Tongue (tissue), 1 donor: ENCODE measurements at regions not wholly inside any gene's neighbourhood (a gene's known extent, or its start where the extent isn't known, plus 50 kb on each side); places are given as distances from the start of the nearest gene placed in this dataset.

Source experiments
- DNase-seq: peaks from one replicate; pipeline ENCODE4 v3.0.0-alpha.2; 2015

DNA sequence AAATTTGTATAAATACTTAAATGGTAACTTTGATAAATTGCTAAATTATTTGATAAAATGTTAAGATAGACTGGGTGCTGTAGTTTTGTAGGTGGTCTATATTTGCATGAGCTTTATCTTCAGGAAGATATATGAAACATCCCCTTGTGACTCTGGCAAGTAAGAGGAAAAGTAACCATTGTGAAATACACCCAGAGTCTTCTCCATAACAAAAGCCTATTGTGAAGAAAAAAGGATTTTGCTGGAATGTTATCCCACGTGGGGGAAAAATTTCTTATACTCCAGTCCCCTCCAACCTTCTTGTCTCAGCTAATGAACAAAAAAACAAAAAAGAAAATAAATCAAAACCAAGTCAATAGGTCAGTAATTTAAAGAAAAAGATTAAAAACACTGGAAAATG lies 600.7 kb downstream of the HDGFL1 start:
- DNase-seq: no peak

DNA sequence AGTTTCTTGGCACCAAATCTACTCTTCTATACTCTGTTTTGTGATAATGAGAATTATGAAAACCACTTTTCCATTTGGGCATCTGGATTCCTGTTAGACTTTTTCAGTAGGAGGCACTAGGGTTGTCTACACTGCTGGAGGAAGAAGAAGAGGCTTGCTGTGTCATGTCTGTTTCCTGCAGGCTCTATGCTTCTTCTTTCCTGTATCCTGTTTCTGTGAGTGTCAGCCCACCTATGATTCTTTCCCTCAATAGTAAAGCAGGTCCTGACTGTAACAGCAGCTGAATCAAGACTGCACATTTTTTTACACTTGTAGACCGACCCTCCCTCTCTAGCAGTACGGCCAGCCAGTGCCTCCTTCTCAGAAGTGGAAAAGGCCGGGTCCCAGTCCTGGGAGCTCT lies 603.9 kb downstream of the HDGFL1 start:
- DNase-seq: no peak

DNA sequence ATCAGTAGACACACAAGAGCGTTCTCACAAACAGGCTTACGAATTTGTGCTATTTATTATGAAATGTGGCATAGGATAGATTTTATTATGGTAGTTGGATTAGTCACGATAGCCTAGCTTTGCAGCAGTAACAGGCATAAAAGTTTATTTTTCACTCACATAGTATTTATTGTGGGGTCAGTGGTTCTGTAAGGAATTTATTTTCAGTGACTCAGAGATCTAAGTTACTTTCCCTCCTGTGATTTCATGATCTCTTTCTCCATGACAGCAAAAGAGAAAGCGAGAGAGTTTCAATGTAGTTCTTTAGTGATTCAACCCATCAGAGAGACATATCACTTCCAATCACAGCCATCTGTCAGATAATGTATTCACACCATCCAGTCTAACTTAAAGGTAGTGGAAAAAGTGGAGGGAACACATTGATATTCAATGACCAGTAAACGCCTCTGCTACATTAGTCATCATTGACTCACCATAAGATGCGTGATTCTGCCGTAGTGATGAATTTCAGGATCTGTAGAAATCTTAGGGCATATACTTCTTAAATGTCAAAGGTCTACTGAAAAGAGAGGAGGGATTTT lies 605.5 kb downstream of the HDGFL1 start:
- no peak for DNase-seq

DNA sequence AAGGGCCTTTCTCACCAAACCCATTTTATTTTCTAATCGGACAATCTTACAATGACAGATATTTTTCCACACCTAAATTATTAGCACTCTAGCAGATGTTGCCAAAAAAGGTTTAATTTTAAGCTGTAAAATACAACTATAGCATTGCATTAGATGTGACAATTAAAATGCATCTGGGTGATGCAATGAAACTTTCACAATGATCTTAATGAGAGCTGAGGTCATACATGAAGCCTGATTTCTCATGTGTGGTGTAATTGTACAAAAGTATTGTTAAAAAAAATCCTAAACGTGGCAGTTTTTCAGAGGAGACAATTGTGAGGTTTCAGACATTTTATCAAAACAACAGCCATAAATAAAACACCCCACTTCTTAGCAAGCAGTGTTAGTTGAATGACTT lies 606.0 kb downstream of the HDGFL1 start:
- DNase-seq: no peak

DNA sequence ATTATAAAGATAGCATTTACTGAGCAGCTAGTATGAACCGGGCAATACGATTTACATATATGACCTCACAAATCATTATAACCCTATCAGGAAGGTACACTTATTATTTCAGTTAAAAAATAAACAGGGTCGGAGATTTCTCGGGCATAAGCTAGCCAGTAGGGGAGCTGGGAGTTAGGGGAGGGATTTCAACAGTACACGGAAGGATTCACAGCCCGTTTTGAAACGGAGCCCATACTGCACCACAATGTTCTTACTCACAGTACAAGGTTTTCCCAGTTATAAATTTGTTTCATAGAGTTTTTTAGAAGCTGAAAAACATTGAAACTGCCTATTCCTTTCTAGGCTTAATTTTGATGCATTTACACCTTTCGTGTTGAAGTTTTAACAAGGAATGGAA lies 607.1 kb downstream of the HDGFL1 start:
- no peak for DNase-seq

DNA sequence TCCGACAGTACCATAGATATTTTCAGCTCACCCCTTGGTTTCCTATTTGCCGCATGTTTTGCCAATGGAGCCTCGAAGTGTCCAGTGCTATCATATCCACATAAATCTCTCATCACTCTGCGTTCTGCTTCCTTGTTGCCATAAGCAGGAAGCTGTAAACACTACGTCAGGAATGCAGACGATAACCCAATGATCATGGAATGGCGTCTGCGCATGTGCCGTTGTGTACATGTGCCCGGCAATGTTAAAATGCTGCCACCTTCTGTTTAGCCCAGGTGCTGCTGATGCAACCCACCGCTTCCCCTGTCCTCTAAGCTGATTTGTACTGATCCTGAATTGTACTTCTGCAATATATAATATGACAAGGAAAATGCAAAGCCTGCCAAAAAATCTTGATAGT lies 607.5 kb downstream of the HDGFL1 start:
- no peak for DNase-seq

DNA sequence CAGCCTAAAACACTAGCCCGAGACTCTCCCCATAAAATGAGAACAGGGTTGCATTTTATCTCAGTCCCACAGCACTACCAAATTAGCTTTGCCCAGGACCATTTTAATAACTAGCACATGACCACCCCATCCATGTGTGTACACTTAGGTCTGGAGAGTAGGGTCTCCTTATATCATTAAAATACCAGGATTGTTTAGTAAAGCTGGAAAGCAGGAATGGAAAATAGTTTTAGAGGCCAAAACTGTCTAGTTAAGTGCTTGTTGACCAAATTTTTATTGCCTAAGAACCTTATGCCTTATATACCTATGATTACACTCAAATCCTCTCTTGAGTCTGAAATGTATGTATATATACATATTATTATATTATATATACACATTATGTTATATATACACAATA lies 608.4 kb downstream of the HDGFL1 start:
- DNase-seq: peak; percentile 24

DNA sequence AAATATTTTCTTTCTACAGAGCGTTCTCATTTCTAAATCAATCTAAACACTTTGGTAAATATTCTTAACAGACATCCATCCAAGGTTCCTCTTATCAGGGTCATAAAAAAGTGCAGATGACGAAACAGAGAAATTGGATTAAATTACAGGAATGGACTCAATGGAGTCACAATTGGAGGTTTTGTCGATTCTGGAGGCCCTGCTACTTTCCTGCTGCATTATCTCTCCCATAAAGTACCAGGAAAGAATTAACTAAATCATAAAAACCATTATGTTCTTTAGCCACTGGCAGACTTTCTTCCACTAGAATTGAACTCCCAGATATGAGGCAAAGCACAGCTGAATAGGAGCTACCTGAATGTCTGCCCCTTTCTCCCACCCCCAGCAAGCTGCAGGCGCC lies 610.6 kb downstream of the HDGFL1 start:
- no peak for DNase-seq

DNA sequence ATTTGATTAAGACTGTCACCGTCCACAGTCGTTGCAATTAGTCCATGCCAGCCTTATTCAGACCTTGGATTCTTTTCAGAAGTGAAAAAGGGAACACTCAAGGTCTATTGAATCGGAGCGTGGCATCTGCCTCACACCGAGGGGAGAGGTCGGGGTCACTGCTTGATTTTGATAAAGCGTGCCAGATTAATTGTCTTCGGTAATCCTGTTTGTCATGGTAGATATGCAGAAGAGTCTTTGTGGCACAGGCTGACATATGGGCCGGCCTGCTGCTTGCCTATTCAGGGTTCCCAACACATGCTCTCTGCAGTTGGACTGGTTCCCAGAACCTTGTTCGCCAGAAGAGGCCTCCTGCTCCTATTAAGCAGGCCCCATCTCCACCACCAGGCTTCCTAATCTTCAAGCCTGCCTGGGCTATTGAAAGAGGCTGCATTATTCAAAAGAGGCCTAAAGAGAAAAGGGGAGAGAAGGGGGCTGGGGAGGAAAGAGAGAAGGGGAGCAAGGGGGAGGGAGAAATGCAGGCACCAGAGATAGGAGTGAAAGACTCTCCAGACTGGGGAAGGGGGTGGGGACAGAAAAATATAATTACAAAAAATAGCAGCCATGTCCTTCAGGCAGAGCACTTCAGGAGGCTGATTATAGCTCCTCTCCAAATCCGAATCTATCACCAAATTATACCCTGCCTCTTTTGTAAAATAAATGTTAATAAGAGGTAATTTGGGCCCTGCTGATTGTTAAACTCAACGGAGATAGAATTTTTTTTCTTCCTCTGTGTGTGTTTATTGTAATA lies 611.3 kb downstream of the HDGFL1 start:
- DNase-seq: peak; percentile 96

DNA sequence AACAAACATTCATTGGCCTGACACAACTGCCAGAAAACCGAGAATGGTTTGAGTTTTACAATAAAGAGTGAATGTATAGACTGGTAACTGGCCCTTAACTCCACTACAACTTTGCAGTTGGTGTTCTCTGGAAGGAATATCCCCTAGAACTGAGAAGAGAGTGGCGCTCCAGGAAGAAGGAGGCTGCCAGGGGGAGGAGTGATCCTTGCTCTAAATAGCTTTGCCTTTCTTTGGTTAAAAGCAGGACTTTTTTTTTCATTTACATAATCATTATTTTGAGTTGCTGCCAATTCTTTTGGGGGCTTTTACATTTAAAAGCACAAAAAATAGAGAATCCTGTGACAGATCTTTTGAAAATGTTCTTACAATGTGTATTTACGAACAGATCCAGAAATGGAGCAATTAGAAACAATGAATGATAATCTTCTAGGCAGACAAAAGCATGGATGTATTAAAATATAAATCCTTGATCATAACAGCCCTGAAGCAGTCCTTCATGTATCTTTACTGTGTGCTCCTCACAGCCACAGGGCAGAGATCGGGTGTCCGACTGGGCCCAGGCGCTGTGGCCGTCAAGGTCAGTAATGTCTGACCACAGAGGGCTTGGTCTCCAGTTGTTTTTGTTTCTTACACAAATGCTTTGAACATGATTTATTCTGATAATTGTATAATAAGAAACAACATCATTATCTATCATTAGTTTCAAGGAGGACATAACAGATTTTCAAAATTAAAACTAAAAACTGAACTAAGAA lies 612.2 kb downstream of the HDGFL1 start:
- DNase-seq: peak; percentile 10

DNA sequence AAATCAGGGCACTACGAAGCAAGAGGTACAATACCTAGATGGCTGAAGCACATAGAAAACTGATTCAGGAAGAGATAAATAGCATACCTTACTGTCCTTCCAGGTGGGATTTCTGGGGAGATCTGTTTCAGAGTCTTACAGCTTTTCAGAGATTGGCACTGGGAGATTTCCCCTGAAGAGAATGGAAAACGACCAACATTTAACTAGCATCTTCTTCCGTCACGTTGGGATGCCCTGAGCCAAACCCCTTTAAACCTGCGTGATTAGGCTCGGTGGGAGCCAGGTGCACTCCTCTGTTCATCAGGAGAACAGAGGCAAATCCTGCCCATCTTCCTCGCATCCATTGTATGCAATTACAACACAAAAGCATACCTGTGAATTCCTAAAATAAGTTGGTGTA lies 614.5 kb downstream of the HDGFL1 start:
- DNase-seq: no peak

DNA sequence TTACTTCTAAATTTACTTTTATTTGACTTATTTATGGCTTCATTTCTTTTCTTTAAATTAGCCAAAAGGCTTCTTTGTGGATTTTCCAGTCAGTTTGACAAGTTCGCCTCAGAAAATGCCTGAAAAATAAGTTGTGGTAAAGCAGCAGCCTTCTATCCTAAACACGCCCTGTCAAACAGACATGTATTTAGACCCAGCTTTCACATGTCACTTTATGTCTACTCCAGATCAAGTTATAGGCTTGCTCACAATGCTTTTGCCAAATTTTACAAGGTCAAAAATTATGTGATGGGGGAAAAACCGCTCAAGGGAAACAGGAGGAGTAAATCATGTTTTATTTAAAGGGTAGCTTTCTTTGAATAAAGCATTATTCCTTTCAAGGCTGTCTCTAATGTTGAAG lies 615.0 kb downstream of the HDGFL1 start:
- no peak for DNase-seq

DNA sequence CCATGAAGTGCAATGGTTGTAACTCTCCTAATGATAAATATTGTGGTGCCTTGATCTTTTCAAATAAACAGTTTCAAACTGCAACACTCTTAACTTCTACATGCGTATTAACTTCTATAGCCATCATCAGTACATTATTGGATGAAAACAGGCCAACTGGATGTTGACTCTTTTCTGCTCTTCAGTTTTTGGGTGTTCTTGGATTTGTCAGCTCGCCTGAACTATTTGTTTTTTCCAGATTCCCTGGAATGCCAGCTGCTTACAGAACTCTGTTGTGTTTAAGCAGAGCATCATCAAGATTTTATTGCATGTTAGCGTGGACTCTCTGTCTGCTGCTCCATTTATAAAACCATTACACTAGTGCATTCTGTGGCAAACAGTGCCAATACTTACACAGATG lies 626.1 kb downstream of the HDGFL1 start:
- DNase-seq: no peak

DNA sequence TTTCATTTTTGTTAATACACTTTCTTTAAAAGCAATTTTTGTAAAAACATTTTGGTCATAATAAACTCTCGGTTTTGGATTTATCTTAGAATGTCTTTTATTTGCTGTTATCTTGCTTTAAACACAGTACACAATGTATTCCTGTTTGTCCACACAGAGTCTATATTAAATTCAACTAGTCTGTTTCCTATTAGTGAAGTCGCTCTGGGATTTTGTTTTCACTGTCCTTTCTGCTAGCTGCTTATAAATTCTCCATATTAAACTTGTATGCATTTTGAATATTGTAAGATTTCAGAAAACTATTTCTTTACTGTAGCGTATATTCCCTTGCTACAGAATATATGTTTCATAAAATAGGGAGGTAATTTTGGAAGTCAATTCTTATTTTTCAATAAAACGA lies 630.2 kb downstream of the HDGFL1 start:
- no peak for DNase-seq

DNA sequence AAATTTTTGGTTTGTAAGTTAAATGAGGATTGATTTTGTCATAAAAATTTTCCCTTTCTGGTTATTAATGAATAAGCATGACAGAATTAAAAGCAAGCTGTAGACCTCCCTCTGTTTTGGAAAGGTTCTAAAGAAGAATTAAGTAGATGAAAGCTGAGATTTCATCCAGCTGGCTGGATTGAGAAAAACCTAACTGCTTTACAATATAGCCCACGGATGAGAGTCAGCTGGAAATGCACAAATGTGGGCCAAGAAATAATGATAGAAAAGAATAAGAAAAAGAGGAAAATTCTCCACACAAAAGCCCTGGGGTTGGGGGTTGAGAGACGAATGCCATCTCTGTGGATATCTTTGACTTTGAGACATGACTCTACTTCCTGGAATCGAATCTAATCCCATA lies 631.6 kb downstream of the HDGFL1 start:
- DNase-seq: peak; percentile 67

DNA sequence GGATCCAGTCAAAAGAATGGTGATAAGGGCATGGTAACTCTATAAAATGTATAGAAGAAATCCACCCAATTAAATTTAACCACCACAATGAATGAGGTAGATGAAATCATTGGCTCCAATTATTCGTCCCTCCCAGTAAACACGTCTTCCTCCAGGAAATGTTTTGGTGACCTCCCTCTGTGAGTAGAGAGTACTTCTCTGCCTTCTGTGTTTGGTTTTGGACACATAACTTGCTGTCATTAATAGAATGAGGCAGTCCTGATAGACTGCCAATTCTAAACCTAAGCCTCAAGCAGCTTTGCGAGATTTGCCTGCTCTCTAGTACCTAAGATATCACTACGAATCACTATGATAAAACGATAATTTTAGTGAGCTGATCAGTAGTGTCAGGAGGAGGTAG lies 632.8 kb downstream of the HDGFL1 start:
- no peak for DNase-seq

DNA sequence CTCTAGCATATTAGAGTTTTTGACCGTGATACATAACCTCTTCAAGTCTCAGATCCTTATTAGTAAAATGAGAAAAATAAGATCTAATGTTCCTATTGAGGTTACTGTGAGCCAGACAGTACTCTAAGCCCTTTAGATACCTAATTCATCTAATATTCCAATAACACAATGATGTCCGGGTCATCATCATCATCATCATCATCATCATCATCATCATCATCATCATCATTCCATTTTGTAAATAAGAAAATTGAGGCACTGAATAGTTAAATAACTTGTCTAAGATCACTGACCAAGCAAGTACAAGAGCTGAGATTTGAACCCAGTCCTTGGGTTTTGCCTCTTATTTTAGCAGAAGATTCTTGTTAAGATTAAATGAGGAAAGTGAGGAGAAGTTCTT lies 643.0 kb downstream of the HDGFL1 start:
- DNase-seq: no peak

DNA sequence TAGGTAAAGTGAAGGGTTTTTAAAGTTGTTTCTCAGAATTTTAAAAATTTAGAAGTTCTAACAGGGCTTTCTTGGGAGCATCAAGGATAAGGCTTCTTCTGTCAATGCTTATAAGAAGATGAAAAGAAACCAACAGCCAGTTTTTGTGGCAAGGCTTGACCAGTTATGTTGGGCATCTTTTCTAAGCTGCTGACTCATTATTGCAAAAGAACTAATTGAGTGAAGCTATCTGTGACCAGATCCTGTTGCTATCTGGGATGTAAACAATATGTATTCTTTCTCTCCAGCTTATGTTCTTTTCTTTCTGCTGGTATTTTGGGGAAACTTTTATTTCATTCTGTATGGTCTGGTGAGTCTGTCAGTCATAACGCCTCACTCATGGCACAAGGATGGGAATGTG lies 643.8 kb downstream of the HDGFL1 start:
- no peak for DNase-seq

DNA sequence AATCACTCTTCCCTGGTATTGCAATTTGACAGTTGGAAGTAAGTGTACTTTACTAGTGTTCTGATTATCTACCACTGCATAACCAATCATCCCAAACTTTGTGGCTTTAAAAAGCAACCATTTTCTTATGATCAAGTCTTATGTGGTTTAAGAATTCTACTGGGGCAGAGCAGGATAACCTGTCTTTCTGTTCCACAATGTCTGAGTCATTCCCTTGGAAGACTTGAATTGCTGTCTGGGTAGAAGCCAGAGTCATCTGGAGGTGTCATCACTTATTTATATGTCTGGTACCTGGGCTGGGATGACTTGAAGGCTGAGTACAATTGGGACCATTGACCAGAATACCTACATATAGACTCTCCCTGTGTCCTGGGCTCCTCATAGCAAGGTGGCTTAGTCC lies 644.3 kb downstream of the HDGFL1 start:
- no peak for DNase-seq

DNA sequence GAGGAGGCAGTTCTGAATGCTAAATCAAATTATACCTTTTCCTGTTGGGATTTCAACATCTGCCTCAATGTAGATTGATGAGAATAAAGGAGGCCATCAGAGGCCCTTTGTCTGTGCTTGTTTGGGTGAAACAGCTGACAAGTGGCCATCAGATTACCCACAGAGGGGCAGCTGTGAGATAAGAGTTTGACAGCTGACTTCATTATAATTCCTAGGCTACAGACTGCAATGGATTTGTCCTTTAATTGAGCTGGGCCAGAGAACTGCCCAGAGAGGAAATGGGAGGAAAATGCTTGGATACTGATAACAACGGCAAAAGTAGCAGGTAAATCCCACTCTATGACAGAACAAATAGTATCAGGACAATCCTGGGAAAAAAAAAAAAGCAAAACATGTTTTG lies 649.4 kb downstream of the HDGFL1 start:
- peak; percentile 32 for DNase-seq

DNA sequence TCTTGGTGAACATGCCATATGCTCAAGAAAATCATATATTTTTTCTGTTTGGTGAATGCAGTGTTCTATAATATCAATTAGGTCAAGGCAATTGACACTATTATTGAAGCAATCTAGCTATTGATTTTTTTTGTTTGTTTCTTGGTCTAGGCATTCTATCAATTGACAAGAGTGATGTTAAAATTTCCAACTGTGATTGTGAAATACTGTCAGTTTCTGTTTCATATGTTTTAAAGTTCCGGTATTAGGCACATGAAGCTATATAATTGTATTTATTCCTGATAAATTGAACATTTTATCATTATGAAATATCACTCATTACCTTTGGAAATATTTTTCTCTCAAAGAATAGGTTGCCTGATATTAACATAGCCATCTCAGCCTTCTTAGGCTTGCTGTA lies 653.4 kb downstream of the HDGFL1 start:
- DNase-seq: no peak

DNA sequence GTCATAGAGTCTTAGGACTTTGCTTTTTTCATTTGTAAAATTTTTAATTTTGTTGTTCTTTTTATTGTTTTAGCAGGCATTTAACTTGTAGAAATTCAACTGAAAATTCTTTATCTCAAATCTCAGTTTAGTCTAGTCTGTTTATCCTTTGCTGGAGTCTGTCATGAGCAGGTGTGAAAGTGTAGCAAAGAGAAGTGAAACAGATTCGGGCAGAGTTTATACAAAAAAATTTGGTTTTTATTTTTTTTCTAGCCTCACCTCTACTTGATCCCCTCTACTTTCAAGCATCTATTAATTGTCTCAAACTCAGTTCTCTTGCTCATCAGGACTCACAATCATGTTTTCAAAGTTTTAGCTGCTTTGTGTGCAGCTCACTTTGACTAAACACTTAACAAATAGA lies 655.2 kb downstream of the HDGFL1 start:
- DNase-seq: no peak

DNA sequence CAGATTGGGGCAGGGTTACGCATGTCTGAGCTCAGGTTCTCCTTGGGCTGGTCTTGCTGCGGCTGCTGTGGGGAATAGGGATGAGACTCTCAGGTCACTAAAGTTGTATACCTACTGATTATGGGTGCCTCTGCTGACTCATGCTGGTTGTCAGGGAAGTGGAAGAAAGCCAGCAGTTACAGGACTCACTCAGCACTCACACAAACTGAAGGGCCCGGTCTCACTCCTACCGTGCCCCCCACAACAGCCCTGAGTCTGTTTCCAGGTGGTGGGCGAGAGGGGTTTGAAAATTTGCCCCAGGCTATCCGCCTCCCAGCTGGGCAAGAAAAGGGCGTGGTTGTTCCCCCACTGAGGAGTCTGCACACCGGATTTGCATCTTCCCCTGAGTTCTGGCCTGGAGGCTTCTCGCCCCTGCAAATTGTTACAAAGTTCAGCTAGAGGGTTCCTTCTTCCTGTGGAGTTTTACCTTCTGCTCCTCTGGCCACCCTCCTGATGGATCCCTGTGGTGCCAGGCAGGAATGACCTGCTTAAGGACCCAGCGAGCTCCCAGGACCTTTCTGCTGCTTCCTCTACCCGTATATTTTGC lies 659.2 kb downstream of the HDGFL1 start:
- no peak for DNase-seq
